Ovary (tissue), 3 donors: ENCODE measurements at regions not wholly inside any gene's neighbourhood (a gene's known extent, or its start where the extent isn't known, plus 50 kb on each side); places are given as distances from the start of the nearest gene placed in this dataset.

Experiments
- CTCF ChIP-seq, 3 donors: fragments of 450-650 bp in 2 of 3; fragments of 200-600 bp in 1 of 3; IDR thresholded peaks; one replicate each; pipeline versions ENCODE4 v1.5.1 to v1.8.0; 2016 to 2022; ENCODE audit warnings: antibody characterized with exemption in 3 of 3, mild to moderate bottlenecking in 1 of 3
- EP300 ChIP-seq: sonication (generic); formaldehyde crosslinking; IDR thresholded peaks from one replicate; pipeline ENCODE4 v1.6.1; 2017; ENCODE audit warnings: antibody characterized with exemption
- POLR2A ChIP-seq: fragments of 450-650 bp; IDR thresholded peaks from one replicate; pipeline ENCODE4 v1.6.1; 2017; ENCODE audit warnings: antibody characterized with exemption, mild to moderate bottlenecking, moderate library complexity
- donor health status: DM: no; HTN: no; CAD: no.

GRCh38 chr2:193783681-193784080 is 1588.9 kb upstream of the TMEFF2 start:
- no peak for TF ChIP-seq POLR2A
- no peak for TF ChIP-seq CTCF (IDR thresholded peaks at IDR 0.05)
- TF ChIP-seq EP300 = no peak
